Superior temporal gyrus (tissue), 1 donor: ENCODE measurements at regions not wholly inside any gene's neighbourhood (a gene's known extent, or its start where the extent isn't known, plus 50 kb on each side); places are given as distances from the start of the nearest gene placed in this dataset.
"Not testable (repeated sequence)": the region's sequence is repeated elsewhere in the genome, so short reads cannot be mapped to it uniquely, and the experiment has no call there.

ENCODE experiments used
- DNase-seq: peaks from one replicate; pipeline ENCODE4 v3.0.0-alpha.2; 2016; ENCODE audit errors: extremely low spot score

DNA sequence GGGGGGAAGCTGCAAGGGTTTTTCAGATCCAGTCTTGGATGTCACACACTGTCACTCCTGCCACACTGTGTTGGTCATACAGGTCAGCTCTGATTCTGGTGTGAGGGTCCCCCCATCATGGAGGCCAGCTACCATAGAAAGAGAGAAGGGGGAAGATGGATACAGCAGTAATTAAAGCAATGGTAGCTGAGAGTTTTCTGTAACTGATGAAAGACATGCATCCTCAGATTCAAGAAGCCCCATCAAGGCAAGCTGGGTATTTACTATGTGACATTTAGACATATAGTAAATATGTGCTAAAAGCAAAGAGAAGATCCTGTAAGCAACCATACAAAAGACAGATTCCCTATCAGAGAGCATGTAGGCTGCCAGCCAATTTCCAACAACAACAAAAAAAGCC is 110.9 kb upstream of the COL5A1 start:
- DNase-seq: no peak

DNA sequence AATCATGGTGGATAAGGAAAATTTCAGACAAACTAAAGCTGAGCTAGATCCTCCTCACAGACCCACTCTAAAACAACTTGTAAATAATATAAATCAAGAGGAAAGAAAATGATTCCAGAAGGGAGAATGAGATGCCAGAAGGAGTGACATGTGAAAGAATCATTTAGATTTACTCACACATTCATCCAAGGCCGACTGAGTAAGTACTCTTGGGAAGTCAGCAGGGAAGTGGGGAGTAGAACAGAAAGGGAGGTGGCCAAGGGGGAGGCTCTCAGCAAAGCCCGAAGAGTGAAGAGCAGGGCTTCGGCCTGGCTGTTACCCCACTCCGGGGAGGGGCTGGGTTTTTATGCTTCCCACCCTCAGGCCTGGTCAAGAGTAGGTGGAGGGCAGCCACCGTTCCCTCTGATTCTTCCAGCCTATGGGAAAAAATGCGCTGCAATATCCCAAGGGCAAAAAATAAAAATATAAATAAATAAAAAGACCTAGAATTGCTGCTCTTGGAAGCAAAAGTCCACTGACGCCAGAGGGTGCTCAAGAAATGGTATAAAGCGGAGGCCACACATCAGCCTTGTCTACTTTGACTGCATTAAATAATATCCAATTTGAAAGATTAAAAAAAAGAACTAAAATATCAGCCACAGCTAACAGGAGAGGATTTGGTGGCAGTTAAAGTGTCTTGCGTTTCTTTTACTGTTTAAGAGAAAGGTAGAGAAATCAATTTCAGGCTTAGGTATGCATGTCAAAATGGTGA is 110.2 kb upstream of the COL5A1 start:
- no peak for DNase-seq

DNA sequence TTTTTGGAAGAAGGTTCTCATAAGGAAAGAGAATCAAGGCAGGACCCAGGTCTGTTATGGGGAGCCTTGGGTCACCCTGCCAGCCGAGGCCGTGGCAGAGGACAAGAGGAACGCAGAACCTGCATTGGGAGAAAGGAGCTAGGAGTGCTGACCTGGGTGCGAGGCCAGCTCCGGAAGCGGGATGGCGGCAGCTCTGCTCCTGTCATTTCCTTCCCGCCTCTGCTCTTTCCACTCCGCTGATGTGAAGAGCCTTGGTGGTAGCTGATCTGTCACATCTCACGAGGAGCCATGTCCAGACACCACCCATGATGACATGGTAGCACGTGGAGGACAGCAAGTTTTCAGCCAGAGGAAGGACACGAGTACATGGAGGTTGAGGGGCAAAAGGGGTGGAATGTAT is 109.5 kb upstream of the COL5A1 start:
- no peak for DNase-seq

- DNase-seq: not testable (repeated sequence)
These were observed 108.9 kb upstream of the COL5A1 start for GRCh38 chr9:134532661-134533060.

GRCh38 chr9:134533850-134534588 is 107.6 kb upstream of the COL5A1 start:
- peak; percentile 62 for DNase-seq

DNA sequence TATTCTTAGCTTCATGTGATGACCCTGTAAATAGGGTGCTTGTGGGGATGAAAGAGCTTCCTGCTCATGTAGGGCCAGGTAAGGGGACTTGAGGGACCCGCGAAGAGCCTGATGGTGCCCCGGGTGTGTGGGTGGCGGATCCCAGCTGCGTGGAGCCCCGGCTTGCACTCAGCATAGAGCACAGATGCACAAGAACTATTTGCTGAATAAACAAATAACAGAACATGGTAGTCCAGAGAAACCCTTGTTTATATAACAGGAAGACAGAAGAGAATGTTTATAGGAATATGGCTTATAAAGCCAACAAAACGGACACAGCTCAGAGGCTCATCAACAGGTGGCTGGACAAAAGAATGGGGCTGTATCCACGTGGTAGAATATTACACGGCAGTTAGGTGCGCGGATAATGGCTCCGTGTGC is 106.9 kb upstream of the COL5A1 start:
- DNase-seq: no peak

- DNase-seq: no peak
These were observed 106.4 kb upstream of the COL5A1 start for GRCh38 chr9:134535171-134535570.

DNA sequence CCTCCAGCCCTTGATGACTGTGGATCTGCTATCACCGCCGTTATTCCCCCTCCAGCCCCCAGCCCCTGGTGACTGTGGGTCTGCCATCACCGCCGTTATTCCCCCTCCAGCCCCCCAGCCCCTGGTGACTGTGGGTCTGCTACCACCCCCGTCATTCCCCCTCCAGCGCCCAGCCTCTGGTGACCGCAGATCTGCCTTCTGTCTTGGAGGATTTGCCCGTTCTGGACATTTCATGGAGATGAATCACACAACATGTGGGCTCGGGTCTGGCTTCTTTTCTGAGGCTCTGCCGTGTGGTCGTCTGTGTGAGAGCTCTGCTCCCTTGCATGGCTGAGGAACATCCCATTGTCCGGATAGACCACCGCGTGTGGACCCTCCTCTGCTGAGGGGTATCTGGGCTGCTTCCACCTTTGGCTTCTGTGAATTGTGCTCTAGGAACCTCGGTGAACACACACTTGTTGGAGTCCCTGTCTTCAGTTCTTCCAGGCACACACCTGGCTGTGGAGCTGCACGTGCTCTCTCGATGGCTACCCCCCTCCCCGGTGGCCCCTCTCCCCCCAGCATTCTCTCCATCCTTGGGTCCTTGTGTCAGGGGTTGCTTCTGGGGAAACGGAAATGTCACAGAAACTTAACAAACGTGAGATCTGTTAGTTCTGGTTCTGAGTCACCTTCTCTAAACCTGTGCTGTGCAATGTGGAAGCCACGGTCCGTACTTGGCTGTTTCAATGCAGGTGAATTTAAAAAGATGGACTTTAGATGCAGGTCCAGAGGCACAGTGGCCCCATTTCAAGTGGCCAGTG is 105.3 kb upstream of the COL5A1 start:
- DNase-seq: no peak

DNA sequence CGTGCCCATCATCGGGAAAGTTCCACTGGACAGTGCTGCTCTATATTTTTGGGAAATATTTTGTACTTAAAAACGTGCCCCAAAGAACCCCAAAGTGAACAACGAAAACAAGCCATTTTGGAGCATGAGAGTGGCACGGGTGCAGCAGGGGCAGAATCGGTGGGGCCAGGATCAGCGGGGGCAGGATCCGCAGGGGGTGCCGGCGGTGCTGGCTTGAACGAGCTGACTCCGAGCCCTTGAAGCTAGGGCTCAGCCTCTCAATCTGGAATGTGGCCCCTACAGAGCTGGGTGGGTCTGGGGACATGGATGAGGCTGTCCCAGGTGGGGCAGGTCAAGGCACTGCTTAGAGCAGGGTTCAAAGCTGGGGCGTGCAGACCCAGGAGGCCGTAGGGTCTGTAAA is 104.7 kb upstream of the COL5A1 start:
- no peak for DNase-seq

DNA sequence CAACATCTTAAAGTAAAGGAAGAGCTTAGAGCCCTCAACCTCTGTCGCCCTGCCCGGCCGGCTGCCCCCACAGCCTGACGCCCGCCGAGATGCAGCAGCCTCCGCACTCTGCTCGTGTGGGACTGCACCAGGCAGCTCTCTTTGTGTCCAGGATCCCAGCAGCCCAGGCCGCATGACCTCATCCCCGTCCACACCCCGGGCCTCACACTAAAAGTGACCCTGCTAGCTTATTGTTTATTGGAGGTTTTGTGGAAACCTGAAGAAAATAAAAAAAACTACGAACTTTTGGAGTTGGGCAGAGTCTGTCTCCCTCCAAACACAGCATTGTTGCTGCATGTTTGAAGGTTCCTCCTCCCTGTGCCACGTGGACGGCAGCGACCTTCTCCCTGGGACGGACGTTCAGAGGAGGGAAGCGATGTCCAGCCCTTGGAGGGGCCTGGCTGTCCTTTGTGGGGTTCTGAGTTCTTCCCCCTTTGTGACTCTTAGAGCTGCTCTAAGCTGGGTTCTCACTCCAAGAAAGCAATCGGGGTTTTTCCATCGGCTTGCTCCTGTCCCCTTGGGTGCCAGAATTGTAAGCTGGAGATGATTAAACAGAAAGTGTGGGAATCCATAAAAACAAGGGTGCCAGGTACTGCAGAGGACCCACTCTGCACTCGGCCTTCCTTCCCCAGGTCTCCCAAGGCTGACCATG is 103.5 kb upstream of the COL5A1 start:
- DNase-seq: no peak

DNA sequence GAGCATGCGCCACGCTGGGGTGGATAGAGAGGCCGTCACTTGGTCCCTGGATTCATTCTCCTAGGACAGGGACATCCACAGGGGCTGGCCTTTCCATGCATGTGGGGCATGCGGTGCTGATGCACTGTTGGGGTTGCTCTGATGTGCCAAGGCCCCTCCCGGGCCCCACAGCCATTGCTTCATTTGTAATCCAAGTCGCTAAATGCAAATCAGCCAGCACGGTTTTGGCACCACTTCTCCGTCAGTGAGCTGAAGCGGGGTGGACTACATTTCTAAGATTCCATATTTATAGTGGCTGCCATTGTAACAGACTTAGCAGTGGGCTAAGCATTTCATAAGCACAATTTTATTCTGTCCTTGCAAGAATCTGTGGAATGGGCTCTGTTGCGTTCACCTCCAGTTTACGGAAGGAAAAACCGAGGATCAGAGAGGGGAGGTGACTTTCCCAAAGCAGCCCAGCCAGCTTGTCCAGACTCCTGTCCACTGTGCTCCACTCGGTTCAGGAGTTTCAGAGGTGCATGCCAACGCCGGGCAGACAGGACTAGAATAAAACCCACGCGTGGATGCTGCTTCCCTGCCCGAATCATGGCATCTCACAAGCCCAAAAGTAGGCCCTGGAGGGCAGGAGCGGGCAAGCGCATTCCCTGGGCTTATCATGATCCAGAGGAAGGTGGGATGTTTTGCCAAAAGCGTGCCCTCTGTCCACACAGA is 102.6 kb upstream of the COL5A1 start:
- DNase-seq: no peak

DNA sequence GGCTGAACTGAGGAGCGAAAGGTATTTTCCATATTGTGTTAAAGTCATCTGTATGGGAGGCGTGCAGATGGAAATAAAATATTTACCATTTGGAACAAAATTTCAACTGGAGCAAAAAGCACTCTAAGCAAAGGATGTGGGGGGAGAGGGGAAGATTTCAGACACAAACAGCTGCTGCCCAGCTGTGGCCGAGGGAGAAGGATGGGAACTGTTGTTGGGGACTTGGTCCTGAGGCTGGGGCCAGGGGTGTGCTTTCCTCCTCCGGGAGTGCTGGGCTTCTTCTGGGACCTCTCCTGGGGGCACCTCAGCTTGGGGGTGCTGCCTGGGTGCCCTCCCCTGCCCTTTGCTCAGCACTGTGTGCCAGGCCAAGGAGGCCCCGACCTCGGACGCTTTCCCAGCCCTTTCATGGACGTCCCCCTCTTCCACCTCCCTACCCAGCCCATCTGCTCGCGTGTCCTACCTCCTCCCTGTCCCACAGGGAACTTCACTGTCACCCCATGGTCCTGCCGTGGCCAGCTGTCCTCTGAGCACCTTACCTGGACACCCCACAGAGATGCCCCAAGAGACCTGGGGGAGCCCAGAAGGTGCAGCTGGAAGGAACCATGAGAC is 101.9 kb upstream of the COL5A1 start:
- DNase-seq: no peak

DNA sequence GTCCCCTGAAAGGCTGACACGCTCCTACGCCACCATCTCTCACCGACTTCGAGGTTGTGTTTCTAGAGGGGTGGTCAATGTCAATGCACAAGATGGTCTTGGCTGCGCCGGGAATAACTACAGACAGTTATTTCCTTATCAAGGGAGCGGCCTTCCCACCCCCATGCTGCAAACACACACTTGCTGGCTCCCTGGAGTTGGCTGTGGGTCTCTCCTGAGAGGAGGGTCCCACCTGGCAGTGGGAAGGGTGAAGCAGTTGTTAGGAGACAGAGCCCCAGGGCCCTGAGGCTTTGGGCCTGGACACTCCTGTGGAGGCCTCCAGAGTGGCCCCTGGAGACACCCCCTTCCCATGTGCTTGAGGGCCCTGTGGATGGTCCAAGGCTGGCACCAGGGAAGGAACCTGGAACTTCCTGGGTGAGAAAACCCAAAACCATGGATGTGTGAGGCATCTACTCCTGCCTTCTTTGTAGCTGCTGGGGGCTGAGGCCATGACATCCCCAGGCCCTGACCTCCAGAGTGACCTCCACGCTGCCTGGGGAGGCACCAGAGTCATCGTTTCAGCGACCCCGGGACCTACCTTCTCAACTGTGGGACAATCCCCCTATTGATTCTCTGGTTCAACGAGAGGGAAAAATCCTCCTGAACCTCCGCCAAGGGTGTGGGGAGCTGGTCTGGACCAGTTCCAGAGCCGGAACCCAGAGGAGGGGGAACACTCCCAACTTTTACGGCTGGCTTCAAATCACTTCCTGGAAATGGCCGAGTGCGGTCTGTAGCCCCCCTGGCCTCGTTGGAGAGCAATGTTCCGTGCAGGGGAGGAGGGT is 101.1 kb upstream of the COL5A1 start:
- no peak for DNase-seq

GRCh38 chr9:134541097-134541747 is 100.4 kb upstream of the COL5A1 start:
- DNase-seq: no peak

- DNase-seq: no peak
These were observed 97.0 kb upstream of the COL5A1 start for GRCh38 chr9:134544388-134545214.

DNA sequence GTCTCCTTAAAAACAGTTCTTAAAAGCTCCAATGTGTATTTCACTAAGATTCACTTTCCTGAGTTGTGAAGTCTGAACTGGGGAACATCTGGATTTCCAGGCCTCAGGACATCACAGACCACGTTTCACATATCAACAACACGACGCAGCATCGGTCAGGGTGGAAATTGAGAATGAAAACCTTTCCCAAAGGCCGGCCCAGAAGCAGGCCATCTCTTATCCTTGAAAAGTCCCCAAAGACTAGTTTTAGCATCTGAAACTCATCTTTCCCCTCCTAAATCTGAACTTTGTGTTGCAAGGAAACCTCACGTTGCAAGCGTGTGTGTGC is 96.4 kb upstream of the COL5A1 start:
- no peak for DNase-seq

GRCh38 chr9:134545543-134546245 is 95.9 kb upstream of the COL5A1 start:
- DNase-seq: no peak

GRCh38 chr9:134546246-134546731 is 95.3 kb upstream of the COL5A1 start:
- no peak for DNase-seq
